PC-3 (cell line): ENCODE measurements at regions not wholly inside any gene's neighbourhood (a gene's known extent, or its start where the extent isn't known, plus 50 kb on each side); places are given as distances from the start of the nearest gene placed in this dataset.

Experiments
- EZH2 ChIP-seq: fragments of 300-600 bp; sonication (generic); IDR thresholded peaks from one replicate; pipeline ENCODE4 v1.6.1; 2017; ENCODE audit warnings: antibody characterized with exemption, mild to moderate bottlenecking, low read length; ENCODE audit not compliant: unreplicated experiment
- EZH2phosphoT487 ChIP-seq: fragments of 300-600 bp; sonication (generic); IDR thresholded peaks from 2 replicates; pipeline ENCODE4 v1.6.1; 2018; ENCODE audit warnings: mild to moderate bottlenecking, antibody characterized with exemption, low read length, borderline replicate concordance
- TF ChIP-seq, protein P1 (sequence below): fragments of 300-600 bp; sonication (generic); conservative IDR thresholded peaks from 2 replicates; pipeline ENCODE4 v1.5.1; 2017; ENCODE audit warnings: antibody characterized with exemption, low read depth, mild to moderate bottlenecking, low read length

DNA sequence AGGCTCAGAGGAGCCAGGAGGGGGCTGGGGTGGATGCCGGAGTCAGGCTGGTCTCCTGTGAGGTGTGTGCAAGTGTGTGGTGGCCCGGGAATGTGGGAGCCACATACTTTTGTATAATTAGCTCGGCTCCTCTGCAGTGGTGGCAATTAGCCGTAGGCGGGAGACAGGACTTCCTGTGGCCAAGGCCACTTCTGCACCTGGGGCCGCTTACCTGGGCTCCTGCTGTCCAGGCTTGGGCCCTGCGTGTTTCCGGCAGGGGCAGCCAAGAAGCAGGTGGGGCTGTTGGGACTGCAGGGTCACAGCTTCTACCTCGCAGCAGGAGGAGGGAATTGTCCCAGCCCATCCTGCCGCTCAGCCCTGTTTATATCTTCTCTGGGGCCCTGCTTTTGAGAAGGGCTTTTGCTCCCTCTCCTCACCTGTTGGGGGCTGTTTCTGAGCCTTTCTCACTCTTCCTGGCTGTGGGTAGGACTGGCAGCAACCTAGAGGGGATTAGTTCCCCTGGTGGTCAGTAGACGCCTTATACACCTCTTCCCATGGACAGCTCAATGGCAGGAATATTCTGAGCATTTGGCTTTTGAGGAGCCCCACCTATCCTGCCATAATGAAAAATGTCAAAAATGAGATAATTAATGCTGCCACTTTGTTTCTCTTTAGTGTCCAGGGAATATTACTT lies 145.4 kb upstream of the PITX1 start:
- TF ChIP-seq, protein P1, sequence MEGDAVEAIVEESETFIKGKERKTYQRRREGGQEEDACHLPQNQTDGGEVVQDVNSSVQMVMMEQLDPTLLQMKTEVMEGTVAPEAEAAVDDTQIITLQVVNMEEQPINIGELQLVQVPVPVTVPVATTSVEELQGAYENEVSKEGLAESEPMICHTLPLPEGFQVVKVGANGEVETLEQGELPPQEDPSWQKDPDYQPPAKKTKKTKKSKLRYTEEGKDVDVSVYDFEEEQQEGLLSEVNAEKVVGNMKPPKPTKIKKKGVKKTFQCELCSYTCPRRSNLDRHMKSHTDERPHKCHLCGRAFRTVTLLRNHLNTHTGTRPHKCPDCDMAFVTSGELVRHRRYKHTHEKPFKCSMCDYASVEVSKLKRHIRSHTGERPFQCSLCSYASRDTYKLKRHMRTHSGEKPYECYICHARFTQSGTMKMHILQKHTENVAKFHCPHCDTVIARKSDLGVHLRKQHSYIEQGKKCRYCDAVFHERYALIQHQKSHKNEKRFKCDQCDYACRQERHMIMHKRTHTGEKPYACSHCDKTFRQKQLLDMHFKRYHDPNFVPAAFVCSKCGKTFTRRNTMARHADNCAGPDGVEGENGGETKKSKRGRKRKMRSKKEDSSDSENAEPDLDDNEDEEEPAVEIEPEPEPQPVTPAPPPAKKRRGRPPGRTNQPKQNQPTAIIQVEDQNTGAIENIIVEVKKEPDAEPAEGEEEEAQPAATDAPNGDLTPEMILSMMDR, result no peak
- TF ChIP-seq EZH2phosphoT487 (no peak), EZH2 (no peak)
